ENCODE measurements at regions not wholly inside any gene's neighbourhood (a gene's known extent, or its start where the extent isn't known, plus 50 kb on each side); places are given as distances from the start of the nearest gene placed in this dataset.

DNA sequence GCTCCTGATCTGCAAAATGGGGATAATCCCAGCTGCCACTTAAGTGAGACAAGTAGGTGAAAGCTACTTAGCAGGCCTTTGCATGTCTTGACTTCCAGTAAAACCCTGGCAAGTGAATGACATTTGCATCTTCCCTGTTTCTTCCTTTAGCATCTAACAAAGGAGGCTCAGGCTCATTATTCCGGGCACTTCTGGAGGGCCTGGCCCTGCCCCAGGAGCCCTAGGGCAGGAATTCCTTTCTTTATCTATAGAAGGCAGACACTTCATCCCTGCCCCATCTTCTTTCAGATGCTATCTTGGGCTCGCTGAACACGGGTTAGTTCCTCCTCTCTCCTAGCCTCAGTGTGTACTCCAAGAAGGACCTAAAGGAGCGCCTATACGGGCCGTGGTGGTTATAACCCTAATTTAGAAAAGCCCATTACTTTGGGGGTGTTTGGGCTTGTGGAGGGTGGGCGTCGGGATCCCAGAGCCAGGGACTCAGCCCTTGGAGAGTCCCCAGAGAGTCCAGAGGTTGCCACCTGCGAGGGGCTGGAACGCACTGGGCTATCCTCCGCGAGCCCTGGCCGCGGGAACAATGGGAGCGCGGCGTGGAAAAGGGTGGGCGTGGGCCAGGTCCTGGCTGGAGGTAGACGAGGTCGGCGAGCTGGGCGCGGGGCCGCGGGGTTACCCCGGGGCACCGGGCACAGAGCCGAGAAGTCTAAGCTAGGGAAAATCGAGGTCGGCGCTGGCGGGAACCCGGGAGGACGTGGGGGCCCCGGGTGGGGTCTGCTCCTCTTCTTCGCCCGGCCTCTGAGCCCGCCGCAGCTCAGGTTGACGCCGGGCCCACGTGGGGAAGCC, 62.8 kb upstream of the EPB41L1 start:
- no peak for TF ChIP-seq POLR2A (IDR thresholded peaks at IDR 0.05)
- no peak for TF ChIP-seq CTCF (IDR thresholded peaks at IDR 0.05)

All from adrenal gland (tissue), 5 donors.